HL-60 (cell line): ENCODE measurements at regions not wholly inside any gene's neighbourhood (a gene's known extent, or its start where the extent isn't known, plus 50 kb on each side); places are given as distances from the start of the nearest gene placed in this dataset.

Source experiments
- DNase-seq, 2 experiments: peaks; one replicate each; pipeline ENCODE4 v3.0.0-alpha.2; 2010 to 2020; ENCODE audit warnings: low read depth in 1 of 2, low spot score in 1 of 2
- H3K27ac ChIP-seq: fragments of 250-450 bp; sonication (Bioruptor Pico); replicated peaks from 2 replicates; pipeline ENCODE4 v1.5.1; 2020; ENCODE audit warnings: mild to moderate bottlenecking, moderate library complexity
- H3K27me3 ChIP-seq: fragments of 250-450 bp; sonication (Bioruptor Pico); 2 replicates; pipeline ENCODE4 v1.5.1; 2021; ENCODE audit warnings: mild to moderate bottlenecking, moderate library complexity; ENCODE audit not compliant: insufficient read depth, poor library complexity, severe bottlenecking
- H3K4me3 ChIP-seq: replicated peaks from 2 replicates; pipeline ENCODE4 v1.5.1; 2011; ENCODE audit warnings: mild to moderate bottlenecking, control low read depth, low read length; ENCODE audit not compliant: insufficient read depth
- CTCF ChIP-seq: IDR thresholded peaks from one replicate; pipeline ENCODE4 v1.5.1; 2011; ENCODE audit warnings: low read length, control low read depth, inconsistent platforms; ENCODE audit not compliant: insufficient read depth
- GABPA ChIP-seq: IDR thresholded peaks from 2 replicates; pipeline ENCODE4 v1.6.1; 2012; ENCODE audit warnings: low read depth
- POLR2AphosphoS5 ChIP-seq: IDR thresholded peaks from 2 replicates; pipeline ENCODE4 v1.6.1; 2012; ENCODE audit warnings: low read depth
- REST ChIP-seq: IDR thresholded peaks from 2 replicates; pipeline ENCODE4 v1.6.1; 2012; ENCODE audit warnings: low read depth; ENCODE audit not compliant: insufficient replicate concordance
- SPI1 ChIP-seq: IDR thresholded peaks from 2 replicates; pipeline ENCODE4 v1.6.1; 2012; ENCODE audit warnings: low read depth, mild to moderate bottlenecking, borderline replicate concordance

GRCh38 chr17:12547831-12548230, 117.9 kb upstream of the MYOCD start:
- no peak for DNase-seq
- Histone ChIP-seq H3K27me3 (no peaks in the 10 kb centered on the region), H3K4me3 (no peak overlapping the region), H3K27ac (no peak overlapping the region)
- TF ChIP-seq REST (no peak), POLR2AphosphoS5 (no peak), SPI1 (no peak), CTCF (no peak), GABPA (no peak)

GRCh38 chr17:12548558-12548957, 117.1 kb upstream of the MYOCD start:
- DNase-seq = no peak
- Histone ChIP-seq H3K27ac (no peak overlapping the region), H3K27me3 (no peaks in the 10 kb centered on the region), H3K4me3 (no peak overlapping the region)
- no peak for TF ChIP-seq POLR2AphosphoS5
- no peak for TF ChIP-seq SPI1
- no peak for TF ChIP-seq GABPA

GRCh38 chr17:12549499-12550041, 116.1 kb upstream of the MYOCD start:
- TF ChIP-seq CTCF = no peak
- no peak for TF ChIP-seq REST
- no peak for TF ChIP-seq GABPA
- no peak for TF ChIP-seq SPI1
- TF ChIP-seq POLR2AphosphoS5 = no peak
- no peak overlapping the region for H3K27ac ChIP-seq

GRCh38 chr17:12553625-12554024, 112.1 kb upstream of the MYOCD start:
- Histone ChIP-seq H3K27me3 (no peaks in the 10 kb centered on the region), H3K27ac (no peak overlapping the region), H3K4me3 (no peak overlapping the region)
- no peak for DNase-seq
- no peak for TF ChIP-seq SPI1

More at GRCh38 chr17:12549499-12550041, 116.1 kb upstream of the MYOCD start:
- no peak for DNase-seq
- Histone ChIP-seq H3K27me3 (no peaks in the 10 kb centered on the region), H3K4me3 (no peak overlapping the region)

- Histone ChIP-seq H3K27ac (no peak overlapping the region), H3K4me3 (no peak overlapping the region), H3K27me3 (no peaks in the 10 kb centered on the region)
- no peak for DNase-seq
- TF ChIP-seq CTCF (no peak), SPI1 (no peak), POLR2AphosphoS5 (no peak), GABPA (no peak), REST (no peak)
Measured at GRCh38 chr17:12554251-12554650, 111.4 kb upstream of the MYOCD start.
